Dedifferentiated amniotic fluid mesenchymal stem cell (primary cell): ENCODE measurements at regions not wholly inside any gene's neighbourhood (a gene's known extent, or its start where the extent isn't known, plus 50 kb on each side); places are given as distances from the start of the nearest gene placed in this dataset.

ENCODE experiments used
- DNase-seq: peaks from one replicate; pipeline ENCODE4 v3.0.0-alpha.2; 2016; ENCODE audit errors: extremely low spot score

DNA sequence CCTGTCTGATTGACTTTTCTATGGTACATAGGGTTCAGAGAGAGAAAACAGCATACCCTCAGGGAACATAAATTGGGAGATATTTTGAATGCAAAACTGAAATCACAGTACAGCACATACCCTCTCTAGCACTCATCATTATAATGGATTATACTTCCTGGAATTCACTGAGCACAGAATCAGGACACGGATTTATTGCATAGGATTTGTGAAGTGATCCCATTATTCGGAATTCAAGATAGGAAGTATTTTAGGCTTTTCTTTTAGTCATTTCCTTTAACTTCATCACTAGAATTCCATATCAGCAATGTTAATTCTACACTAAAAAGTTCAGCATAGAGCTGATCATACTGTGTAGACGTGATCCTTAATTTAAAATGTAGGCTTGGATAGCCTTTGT, 407.0 kb downstream of the PID1 start:
- DNase-seq: no peak

DNA sequence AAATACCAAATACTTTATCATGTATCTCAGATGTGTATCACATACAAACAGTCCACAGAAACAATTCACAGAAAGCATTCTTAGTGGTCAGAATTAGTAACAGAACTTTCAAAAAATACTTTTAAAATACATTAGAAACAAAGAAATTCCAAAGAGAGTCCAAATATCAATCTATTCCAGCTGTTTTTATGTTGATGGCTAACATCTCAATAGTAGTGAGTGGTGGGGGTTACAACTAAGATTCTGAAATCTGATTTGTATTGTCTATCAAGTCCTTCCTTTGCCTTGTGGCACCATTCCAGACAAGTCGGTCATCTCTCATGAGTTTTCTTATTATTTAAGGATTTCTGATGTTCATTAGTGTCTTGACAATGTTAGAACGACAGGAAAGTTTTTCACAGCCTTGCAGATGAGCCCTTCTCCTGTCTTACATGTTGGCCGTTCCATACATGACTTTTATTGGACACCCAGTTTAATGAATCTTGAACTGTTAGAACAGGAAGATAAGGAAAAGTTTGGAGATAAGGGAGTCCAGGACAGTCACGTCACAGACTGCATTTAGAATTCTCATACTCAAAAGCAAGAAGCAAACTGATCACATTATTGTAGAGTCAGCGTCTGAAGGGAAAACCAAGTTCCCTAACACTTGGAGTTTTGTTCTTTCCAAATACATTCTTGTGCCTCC, 410.3 kb downstream of the PID1 start:
- no peak for DNase-seq

DNA sequence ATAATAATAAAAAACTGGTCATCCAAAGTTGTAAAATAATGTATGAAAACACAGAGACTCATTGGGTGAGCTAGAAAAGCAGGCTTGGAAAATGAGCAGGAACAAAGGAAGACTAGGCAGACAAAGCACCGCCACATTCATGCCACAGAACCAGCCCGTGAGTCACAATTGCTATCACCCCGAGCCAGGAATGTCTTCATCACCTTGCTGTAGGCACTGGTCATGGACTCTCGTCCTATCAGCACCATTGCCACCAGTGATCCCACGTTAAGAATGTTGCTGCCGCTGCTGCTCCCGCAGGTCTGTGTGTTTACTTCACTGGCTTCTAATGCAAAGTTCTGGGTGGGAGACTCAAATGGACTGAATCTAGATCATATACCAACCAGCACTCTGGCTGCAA, 417.9 kb downstream of the PID1 start:
- no peak for DNase-seq

DNA sequence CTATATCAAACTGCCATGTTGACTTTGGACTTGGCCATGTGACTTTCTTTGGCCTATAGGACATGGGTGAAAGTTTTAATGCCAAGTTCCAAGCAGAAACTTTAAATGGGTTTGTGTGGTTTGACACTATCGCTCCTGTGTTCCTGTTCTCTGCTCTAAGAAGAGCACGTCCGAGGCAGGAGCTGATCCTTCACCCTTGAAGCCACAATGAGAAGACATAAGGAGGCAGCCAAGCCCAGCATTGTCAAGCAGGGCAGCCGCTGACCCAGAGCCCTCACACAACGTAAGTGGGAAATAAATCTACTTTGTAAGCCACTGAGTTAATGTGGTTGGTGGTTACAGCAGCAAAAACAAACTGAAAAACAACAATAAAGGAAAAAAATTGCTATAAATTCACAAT, 422.4 kb downstream of the PID1 start:
- DNase-seq: no peak

DNA sequence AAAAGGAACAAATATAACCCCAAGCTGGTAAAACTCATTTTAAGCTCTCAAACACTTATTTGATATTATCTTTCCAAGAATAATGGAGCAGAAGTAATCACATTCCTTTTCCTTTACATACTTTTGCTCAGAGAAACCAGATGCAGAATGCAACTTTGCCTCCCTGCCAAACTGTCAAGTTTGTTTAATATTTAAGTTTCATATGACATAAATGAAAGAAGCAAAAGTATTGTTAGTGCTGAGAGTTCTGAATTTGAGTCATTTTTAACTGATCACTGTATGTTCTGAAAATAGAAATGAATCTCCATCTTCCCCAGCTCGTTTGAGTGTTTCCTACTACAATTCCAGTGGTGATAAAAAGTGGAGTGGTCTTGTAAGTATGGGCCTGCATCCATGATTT, 423.4 kb downstream of the PID1 start:
- DNase-seq: peak; percentile 87

DNA sequence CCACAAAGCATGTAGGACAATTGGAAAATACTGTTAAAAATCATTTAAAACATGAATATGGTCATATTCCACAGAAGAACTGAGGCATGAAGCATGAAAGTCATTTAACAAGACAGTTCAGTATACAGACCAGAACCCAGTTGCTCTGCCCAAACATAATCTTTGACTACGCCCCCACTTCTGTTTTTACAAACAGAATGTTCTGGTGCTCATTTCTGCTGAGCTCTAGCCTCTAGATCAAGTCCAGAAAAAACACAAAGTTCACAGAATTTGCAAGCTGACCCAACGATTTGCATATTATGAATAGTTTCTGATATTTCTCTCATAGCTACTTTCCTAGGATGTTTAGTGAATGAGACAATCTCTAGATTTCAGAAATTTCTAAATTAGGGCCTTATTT, 424.9 kb downstream of the PID1 start:
- peak; percentile 61 for DNase-seq

DNA sequence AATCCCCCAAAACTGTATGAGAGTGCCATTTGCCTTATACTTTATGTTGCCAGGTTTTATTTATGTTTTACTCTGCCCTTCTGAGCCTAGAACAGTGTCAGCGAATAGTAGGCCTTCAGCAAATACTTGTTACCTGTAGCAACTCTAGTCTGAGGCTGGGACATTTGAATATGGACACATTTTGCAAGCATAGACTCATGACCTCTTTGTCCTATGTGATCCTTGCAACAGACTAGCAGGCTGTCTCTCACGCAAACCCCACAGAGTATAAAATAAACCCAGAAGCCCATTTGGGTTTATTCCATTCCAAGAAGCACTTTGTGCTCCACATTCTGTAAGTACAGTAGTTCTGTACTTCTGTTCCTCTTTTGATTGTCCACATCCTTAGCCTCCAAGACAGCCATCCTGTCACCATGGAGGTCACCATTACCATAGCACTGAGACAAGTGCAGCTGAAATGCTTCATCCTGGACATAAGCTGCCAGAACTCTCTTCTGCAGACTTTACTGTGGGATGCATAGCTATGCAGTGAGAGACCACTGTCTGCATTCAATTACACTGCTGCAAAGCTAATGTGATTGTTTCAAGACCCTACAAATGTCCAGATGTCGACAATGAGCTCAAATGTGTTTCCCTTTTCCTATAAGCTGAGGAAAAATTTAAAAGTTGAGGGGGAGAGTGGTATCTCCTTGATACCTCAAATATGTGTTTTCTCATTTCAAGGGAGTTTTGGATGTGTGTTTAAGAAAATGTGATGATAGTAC, 425.7 kb downstream of the PID1 start:
- no peak for DNase-seq

DNA sequence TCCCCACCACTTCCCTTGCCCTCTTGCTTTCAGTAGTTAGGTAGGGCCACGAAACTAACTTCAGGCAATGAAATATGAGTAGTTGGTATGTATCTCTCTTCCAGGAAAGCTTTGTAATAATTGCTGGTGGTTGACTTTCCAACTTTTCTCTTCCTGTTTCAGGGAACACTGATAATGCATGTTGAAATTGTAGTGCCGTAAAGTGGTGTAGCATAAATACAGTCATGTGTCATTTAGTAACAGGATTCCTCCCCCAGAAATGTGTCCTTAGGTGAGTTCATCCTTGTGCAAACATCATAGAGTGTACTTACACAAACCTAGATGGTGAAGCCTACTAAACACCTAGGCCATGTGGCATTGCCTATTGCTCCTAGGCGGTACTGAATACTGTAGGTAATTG, 429.2 kb downstream of the PID1 start:
- DNase-seq: no peak

DNA sequence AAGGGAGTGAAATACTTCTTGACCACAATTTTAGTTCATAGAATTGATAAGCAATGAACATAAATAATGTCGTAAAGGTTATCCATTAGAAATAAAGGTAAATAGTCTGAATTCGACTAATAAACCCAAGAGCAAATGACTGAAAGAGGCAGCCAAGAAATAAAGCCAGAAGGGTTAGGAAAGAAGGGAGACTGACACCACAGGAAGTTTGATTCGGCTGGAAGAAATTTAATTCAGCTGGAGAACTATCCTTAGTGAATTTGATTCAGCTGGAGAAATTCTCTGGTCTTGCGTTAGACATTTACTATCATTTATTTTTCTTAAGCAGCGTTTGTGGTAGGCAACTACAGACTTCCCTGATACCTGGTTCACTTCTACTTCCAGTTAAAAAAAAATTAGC, 429.6 kb downstream of the PID1 start:
- no peak for DNase-seq

DNA sequence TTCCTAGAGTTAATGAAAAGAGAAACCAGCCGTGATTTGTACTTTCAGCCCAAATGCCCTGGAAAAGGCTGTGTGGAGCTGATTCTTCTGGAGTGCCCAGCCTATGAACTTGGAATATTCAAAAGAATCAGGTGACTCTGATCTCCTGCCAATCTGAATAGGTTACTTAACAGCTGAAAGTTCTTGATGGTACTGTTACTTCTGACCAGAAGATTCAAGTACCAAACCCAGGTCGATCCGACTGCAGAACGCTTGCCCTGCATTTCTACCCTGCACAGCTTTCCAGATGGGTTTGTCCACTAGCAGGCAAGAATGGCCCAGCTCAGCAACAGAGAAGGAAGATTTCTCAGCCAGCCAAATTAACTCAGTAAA, 430.4 kb downstream of the PID1 start:
- DNase-seq: no peak

DNA sequence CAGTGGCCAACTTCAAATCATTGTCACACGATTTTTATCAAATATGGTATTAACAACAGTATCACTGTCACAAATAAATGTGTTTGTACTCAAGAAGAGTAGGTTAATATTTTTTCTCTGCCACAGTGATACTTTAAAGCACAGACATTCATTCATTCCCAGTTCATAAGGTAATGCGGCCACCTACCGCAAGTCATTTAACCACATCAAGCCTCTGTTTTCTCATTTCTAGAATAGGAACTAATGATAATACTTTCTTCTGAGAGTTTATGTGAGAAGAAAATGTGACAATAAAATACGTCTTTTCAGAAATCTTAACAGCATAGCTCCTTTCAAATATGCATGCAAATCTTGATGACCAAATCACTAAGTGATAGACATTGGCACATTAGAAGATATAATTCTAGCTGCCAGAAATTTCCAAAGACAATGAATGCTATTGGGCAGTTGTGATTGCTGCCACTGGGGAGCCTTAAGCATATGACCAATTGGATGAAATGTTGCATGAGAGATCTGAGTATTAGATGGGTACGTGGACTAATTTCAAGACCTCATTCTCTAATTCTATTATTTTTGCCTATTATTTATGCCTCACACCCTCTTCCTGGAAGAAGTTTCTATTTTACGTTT, 430.9 kb downstream of the PID1 start:
- no peak for DNase-seq

DNA sequence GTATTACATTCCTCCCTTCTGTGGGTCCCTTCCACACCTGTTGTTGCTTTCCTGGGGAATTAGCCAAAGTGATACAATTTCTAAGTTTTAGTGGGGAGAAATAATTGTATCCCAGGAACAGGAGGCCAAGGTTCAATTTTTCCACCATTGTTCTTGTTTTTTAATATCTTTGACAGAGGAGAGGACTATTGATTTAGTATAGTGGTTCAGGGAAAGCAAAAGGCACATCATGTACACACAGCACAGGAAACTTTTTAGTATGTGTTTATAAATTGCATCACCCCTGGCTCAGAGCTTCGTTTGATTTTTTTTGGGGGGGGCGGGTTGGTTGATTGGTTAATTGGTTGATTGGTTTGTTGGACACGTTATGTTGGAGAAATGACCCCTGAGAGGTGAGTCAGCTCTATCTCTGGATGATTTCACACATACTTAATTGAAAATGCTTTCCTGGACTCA, 431.6 kb downstream of the PID1 start:
- DNase-seq: no peak

DNA sequence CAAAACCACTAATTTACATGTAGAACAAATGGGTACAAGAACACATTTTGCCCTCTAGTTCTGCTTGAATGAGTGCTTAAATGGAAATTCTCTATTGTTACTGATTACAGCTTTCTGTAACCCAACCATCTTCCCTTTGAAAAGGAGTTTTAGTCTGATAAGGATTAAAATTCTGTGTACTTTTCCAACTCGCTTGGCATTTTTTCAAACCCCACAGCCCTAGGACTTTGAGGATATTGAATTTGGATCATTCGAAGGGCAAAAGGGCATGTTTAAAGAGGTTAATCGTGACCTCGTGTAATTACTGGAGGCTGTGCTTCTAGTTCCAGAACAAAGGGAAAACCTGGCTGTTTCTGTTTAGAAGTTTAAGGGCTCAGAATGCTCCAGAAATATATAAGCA, 432.3 kb downstream of the PID1 start:
- DNase-seq: no peak

DNA sequence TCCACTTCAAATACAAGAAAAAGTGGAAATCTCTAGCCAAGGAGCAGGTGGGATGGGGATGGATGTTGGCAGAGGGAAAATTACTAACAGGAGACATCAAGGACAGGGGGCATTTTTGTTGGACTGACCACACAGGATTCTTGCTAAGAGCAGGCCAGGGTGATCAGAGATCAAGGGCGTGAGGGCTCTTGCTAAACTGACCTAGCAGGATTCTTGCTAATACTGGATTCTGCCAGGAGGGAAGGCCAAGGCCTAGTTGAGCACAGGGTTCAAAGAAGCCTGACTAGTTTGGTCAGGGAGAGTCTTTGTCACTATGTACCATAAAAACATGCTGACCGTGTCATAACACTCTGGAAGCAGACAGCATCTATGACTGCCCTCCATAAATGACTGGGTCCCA, 442.7 kb downstream of the PID1 start:
- no peak for DNase-seq

DNA sequence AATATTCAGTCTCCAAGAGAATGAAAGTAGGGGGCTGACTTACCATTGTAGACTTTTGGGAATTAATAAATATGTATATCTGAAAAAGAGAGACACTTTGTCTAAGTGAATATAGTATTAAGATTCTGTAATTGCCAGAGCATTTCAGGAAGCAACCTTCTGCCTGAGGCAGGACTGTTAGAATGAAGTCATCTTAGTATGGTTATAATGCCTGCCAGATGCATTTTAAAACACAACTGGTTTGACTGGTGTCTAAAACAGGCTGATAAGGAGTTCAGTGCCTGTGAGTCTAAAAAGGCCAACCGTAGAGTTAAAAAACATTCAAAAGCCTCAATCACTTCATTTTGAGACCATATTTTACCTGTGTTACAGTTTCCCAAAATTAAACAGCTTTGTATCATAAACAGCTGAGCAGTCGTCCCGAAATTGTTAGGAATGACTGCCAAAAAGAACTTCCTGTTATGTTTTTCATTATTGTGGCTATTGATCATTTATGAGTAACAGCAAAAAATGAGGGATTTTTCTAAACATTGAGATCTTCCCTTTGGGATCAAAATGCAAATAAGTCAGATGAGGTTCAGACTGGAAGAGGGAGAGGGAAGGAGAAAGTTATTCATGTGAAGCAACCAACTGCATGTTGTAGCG, 443.9 kb downstream of the PID1 start:
- DNase-seq: peak; percentile 65

DNA sequence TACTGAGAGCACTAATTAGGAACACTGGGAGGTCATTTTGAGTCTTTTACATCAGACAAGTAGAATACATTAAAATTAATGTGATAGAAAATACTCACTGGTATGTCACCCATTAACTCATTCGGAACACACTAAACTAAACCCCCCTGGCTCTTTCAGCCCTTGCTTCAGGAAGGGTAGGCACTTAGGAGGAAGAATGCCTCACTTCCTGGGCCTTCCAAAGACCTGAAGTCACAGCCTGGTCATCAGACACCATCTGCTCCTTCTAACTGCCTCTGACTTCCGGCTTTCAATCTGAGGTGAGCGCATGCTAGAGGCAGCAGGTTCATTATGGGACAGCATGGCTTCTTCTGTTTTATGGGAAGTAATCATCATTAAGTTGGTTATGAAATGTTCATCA, 451.4 kb downstream of the PID1 start:
- DNase-seq: no peak

DNA sequence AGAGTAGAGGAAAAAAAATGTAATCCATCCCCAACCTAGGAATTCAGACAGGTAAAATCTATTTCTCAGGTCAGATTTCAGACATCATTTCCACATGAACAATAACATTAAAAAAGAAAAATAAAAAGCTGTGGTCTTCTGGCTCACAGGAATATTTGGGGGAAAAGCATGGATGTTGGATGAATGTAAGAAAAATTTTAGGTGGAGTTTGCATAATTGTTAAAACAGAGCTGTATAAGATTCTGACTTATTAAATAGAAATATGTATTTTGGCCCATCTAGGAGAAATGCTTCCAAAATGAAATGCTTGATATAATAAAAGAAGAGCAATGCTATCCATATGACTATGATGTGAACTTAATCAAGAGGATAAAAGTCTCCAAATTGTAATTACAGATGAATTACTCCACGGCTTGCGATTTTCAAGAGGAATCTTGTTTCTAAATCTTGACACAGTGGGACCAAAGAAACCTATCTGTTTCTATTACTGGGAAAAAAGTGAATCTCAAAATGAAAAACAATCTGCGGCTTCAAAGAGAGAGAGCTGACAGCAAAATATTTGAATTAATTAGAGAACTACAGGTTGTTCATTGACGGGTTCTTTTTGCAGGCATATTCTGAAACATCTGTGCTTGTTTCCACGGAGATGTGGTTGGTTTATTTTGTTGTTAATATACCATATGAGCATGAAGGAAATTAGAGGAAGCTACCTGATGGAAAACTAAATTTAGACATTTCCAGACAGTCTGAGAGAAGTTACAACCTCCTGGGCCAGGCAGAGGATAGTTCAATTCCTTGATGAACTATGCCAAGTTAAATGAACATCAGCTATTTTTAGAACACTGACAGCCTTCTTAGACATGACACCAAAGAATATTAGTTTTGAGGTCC, 468.7 kb downstream of the PID1 start:
- no peak for DNase-seq

DNA sequence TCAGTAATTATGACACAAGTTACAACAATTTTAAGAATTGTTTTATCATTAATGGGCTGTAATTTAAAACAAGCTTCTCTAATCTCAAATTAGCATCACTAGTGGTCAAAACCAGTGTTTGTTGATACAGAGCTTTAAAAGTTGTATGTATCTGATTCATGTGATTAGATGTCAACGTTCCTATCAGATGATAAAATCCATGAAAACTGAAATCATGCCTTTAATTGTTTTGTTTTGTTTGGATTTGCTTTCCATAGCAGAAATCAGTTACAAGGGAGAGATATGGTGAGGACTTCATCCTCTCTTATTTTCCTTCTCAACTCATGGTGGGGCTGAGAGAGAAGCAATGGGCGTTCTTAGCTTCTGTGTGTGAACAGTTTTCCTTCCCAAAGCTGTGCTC, 469.6 kb downstream of the PID1 start:
- peak; percentile 68 for DNase-seq

DNA sequence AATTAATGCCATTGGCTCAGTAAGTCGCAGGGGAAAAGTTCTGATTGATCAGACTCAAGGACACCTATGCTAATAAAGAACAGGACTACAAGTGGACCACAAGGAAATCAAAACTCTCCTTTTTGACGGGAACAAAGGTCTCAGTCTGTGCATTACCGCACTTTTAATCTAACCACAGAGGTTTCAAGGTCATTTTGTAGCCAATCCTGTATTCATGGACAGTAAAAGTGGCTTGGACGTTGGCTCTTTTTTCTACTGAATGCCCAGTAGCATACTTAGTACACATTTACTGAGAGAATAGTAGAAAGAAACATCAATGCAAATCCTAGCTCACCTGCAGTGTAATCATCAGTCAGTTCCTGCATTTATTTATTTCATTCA, 471.9 kb downstream of the PID1 start:
- no peak for DNase-seq

DNA sequence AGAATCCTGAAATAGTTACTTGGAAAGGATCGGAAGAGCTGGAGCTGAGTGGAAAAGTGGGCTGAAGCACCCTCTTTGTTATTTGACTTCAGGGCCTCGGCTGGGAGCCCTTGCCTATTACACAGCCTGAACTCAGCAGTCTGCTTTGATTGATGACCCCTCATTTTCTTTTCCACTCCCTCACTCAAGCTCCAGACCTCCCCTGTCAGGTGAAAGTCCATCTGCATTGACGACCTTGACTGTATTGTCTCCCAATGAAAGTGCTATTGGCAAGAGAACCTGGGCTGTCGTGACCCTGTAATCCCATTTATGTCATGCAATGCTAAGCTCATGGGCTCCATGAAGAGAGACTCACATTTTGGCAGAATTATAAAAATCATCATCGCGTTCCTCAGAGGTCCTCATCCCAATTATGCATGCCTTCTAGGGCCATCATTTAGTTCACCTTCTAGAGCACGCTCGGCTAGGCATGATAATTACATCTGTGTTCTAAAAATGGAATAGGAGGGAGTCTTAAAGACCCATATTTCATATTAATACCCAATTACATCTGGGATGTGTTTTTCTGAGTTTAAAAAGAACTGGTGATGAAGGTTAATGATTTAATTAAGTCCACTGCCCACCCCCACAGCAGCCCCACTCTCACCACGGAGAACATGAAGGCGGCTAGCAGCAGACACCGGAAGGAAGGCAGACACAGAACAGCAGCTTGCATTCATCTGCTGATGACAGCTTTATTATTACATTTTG, 472.5 kb downstream of the PID1 start:
- no peak for DNase-seq

DNA sequence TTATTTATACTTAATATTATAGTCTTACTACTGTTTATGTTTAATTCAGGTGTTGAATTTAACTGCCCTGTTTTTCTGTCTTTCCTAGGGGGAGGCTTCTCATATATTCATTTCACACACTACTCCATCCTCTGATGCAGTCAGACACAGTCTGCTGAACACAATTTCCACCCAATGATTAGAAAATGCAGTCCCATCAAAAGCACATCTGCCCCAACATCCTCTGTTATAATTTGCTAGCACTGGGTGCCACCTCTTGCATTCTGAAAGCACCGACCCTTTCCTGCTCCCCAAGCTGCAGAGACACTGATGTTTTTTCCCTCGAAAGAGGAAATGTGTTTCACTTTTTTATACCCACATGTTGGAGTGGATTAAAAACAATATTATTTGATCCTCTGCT, 474.7 kb downstream of the PID1 start:
- no peak for DNase-seq
